ENCODE measurements at regions not wholly inside any gene's neighbourhood (a gene's known extent, or its start where the extent isn't known, plus 50 kb on each side); places are given as distances from the start of the nearest gene placed in this dataset.

GRCh38 chr1:42096554-42096953, 56.7 kb upstream of the GUCA2B start:
- no peak overlapping the region for H3K4me3 ChIP-seq (ENCODE audit: insufficient read depth, low read depth, low read length, poor library complexity, severe bottlenecking)
- DNase-seq = no peak
- no peaks in the 10 kb centered on the region for H3K36me3 ChIP-seq (ENCODE audit: control insufficient read depth, insufficient read depth, low read length)
- H3K27me3 ChIP-seq (replicated peaks; ENCODE audit: control insufficient read depth, insufficient read depth, low read length, poor library complexity, severe bottlenecking) = no peaks in the 10 kb centered on the region
- no peaks in the 10 kb centered on the region for H3K9me3 ChIP-seq (ENCODE audit: control insufficient read depth, low read length)
- no peaks in the 10 kb centered on the region for H3K4me1 ChIP-seq (ENCODE audit: control insufficient read depth, insufficient read depth, low read length, poor library complexity, severe bottlenecking)
- no peak overlapping the region for H3K27ac ChIP-seq (ENCODE audit: insufficient read depth, low read length, poor library complexity, severe bottlenecking)

DNA sequence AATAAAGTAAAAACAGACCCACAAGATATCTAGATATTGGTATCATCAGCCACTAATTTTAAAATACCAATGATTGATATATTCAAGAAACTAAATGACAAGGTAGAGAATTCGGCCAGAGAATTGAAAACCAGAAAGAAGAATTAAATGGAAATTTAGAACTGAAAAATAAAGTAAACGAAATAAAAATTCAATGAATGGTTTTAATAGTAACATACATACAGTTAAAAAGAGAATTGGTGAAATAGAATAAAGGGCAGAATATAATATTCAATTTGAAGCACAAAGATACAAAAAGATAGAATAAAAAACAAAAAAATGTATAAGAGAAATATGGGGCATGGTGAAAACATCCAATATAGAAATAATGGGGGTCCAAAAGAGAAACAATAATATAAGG, 64.0 kb upstream of the GUCA2B start:
- H3K9me3 ChIP-seq (ENCODE audit: control insufficient read depth, low read length) = peaks cover 6% of the 10 kb centered on the region
- DNase-seq = no peak
- no peaks in the 10 kb centered on the region for H3K36me3 ChIP-seq (ENCODE audit: control insufficient read depth, insufficient read depth, low read length)
- peaks cover 7% of the 10 kb centered on the region for H3K27me3 ChIP-seq (replicated peaks; ENCODE audit: control insufficient read depth, insufficient read depth, low read length, poor library complexity, severe bottlenecking)
- no peaks in the 10 kb centered on the region for H3K4me1 ChIP-seq (ENCODE audit: control insufficient read depth, insufficient read depth, low read length, poor library complexity, severe bottlenecking)
- no peak overlapping the region for H3K4me3 ChIP-seq (ENCODE audit: insufficient read depth, low read depth, low read length, poor library complexity, severe bottlenecking)
- no peak overlapping the region for H3K27ac ChIP-seq (ENCODE audit: insufficient read depth, low read length, poor library complexity, severe bottlenecking)

DNA sequence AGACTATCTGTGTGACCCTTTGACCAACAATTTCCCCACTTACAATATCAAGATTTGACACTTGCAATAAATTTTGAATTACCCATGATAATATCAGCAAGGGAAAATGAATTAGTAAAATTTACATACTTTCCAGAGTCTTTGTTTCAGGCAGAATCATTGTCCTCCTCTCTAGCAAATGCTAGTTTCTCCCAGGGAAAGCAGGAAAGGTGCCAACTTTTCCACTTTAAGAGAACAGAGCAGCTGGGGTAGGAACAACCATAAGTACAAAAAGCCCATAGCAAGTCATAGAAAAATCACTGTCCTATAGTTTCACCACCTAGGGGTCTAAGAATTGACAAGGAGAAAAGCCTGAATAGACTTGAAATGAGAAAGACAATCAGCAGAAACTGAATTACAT, 67.1 kb upstream of the GUCA2B start:
- DNase-seq = no peak
- Histone ChIP-seq H3K4me3 (ENCODE audit: insufficient read depth, low read depth, low read length, poor library complexity, severe bottlenecking) (no peak overlapping the region), H3K27ac (ENCODE audit: insufficient read depth, low read length, poor library complexity, severe bottlenecking) (no peak overlapping the region), H3K36me3 (ENCODE audit: control insufficient read depth, insufficient read depth, low read length) (no peaks in the 10 kb centered on the region), H3K9me3 (ENCODE audit: control insufficient read depth, low read length) (peaks cover 6% of the 10 kb centered on the region), H3K27me3 (replicated peaks; ENCODE audit: control insufficient read depth, insufficient read depth, low read length, poor library complexity, severe bottlenecking) (peaks cover 7% of the 10 kb centered on the region), H3K4me1 (ENCODE audit: control insufficient read depth, insufficient read depth, low read length, poor library complexity, severe bottlenecking) (no peaks in the 10 kb centered on the region)

DNA sequence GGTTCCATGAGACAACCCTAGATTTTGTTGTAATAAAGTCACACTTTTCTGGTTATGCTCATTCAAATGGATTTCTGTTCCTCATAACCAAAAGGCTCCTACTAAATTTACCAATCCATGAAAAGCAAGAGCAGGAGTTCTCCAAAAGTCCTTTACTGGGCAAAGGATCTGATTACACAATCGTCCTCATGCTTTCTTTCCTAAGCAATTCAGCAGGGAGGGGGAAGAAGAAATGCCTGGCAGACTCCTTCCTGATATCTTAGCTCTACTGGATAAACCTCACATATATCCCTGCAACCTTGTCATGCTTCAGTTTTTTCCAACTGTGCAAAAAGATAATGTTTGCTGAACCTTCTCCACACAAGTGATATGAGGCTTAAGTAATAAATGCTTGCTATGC, 67.6 kb upstream of the GUCA2B start:
- Histone ChIP-seq H3K27me3 (replicated peaks; ENCODE audit: control insufficient read depth, insufficient read depth, low read length, poor library complexity, severe bottlenecking) (peaks cover 5% of the 10 kb centered on the region), H3K9me3 (ENCODE audit: control insufficient read depth, low read length) (peaks cover 6% of the 10 kb centered on the region), H3K4me1 (ENCODE audit: control insufficient read depth, insufficient read depth, low read length, poor library complexity, severe bottlenecking) (no peaks in the 10 kb centered on the region), H3K27ac (ENCODE audit: insufficient read depth, low read length, poor library complexity, severe bottlenecking) (no peak overlapping the region), H3K4me3 (ENCODE audit: insufficient read depth, low read depth, low read length, poor library complexity, severe bottlenecking) (no peak overlapping the region), H3K36me3 (ENCODE audit: control insufficient read depth, insufficient read depth, low read length) (no peaks in the 10 kb centered on the region)
- DNase-seq = no peak

- Histone ChIP-seq H3K36me3 (ENCODE audit: control insufficient read depth, insufficient read depth, low read length) (no peaks in the 10 kb centered on the region), H3K4me3 (ENCODE audit: insufficient read depth, low read depth, low read length, poor library complexity, severe bottlenecking) (no peak overlapping the region), H3K4me1 (ENCODE audit: control insufficient read depth, insufficient read depth, low read length, poor library complexity, severe bottlenecking) (no peaks in the 10 kb centered on the region), H3K9me3 (ENCODE audit: control insufficient read depth, low read length) (no peaks in the 10 kb centered on the region), H3K27me3 (replicated peaks; ENCODE audit: control insufficient read depth, insufficient read depth, low read length, poor library complexity, severe bottlenecking) (peaks cover 4% of the 10 kb centered on the region), H3K27ac (ENCODE audit: insufficient read depth, low read length, poor library complexity, severe bottlenecking) (no peak overlapping the region)
- no peak for DNase-seq
Observed at GRCh38 chr1:42081475-42081874, 71.7 kb upstream of the GUCA2B start.

GRCh38 chr1:42075179-42075578, 78.0 kb upstream of the GUCA2B start:
- no peaks in the 10 kb centered on the region for H3K9me3 ChIP-seq (ENCODE audit: control insufficient read depth, low read length)
- no peak overlapping the region for H3K27ac ChIP-seq (ENCODE audit: insufficient read depth, low read length, poor library complexity, severe bottlenecking)
- no peaks in the 10 kb centered on the region for H3K36me3 ChIP-seq (ENCODE audit: control insufficient read depth, insufficient read depth, low read length)
- no peak overlapping the region for H3K4me3 ChIP-seq (ENCODE audit: insufficient read depth, low read depth, low read length, poor library complexity, severe bottlenecking)
- DNase-seq = no peak
- H3K4me1 ChIP-seq (ENCODE audit: control insufficient read depth, insufficient read depth, low read length, poor library complexity, severe bottlenecking) = no peaks in the 10 kb centered on the region
- no peaks in the 10 kb centered on the region for H3K27me3 ChIP-seq (replicated peaks; ENCODE audit: control insufficient read depth, insufficient read depth, low read length, poor library complexity, severe bottlenecking)

DNA sequence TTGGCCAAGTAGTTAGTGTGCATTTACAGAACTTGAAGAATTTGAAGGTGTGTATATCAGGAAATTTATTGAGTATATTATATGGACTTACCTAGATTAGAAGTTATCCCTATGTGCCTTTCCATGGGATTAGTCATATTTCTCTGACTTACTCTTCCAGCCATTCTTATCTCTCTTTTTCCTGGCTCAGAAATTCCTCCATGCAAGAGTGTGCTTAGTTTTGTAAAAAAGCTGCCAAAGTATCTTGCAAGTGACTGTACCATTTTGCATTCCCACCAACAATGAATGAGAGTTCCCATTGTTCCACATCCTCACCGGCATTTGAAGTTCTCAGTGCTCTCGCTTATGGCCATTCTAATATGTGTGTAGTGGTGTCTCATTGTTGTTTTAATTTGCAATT, 82.2 kb upstream of the GUCA2B start:
- Histone ChIP-seq H3K4me1 (ENCODE audit: control insufficient read depth, insufficient read depth, low read length, poor library complexity, severe bottlenecking) (no peaks in the 10 kb centered on the region), H3K27ac (ENCODE audit: insufficient read depth, low read length, poor library complexity, severe bottlenecking) (no peak overlapping the region), H3K36me3 (ENCODE audit: control insufficient read depth, insufficient read depth, low read length) (no peaks in the 10 kb centered on the region), H3K4me3 (ENCODE audit: insufficient read depth, low read depth, low read length, poor library complexity, severe bottlenecking) (no peak overlapping the region), H3K27me3 (replicated peaks; ENCODE audit: control insufficient read depth, insufficient read depth, low read length, poor library complexity, severe bottlenecking) (no peaks in the 10 kb centered on the region), H3K9me3 (ENCODE audit: control insufficient read depth, low read length) (no peaks in the 10 kb centered on the region)
- no peak for DNase-seq

DNA sequence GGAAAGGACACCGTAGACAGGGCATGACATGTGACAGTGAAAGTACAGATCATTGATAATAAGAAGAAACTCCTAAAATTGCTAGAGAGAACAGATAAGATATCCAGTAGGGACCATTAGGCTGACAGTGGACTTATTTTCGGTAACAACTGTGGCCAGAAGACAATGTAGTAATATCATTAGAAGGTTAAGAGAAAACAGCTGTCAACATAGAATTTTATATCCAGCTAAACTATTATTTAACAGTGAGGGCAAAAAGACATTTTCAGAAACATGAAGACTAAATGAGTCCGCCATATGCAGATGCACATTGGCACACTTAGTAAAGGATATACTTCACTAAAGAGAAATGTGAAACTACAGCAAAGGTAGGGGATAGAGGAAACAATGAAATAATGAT, 95.4 kb upstream of the GUCA2B start:
- no peaks in the 10 kb centered on the region for H3K27me3 ChIP-seq (replicated peaks; ENCODE audit: control insufficient read depth, insufficient read depth, low read length, poor library complexity, severe bottlenecking)
- H3K36me3 ChIP-seq (ENCODE audit: control insufficient read depth, insufficient read depth, low read length) = no peaks in the 10 kb centered on the region
- H3K4me1 ChIP-seq (ENCODE audit: control insufficient read depth, insufficient read depth, low read length, poor library complexity, severe bottlenecking) = no peaks in the 10 kb centered on the region
- no peak overlapping the region for H3K27ac ChIP-seq (ENCODE audit: insufficient read depth, low read length, poor library complexity, severe bottlenecking)
- H3K9me3 ChIP-seq (ENCODE audit: control insufficient read depth, low read length) = no peaks in the 10 kb centered on the region
- DNase-seq = no peak
- no peak overlapping the region for H3K4me3 ChIP-seq (ENCODE audit: insufficient read depth, low read depth, low read length, poor library complexity, severe bottlenecking)

GRCh38 chr1:42056460-42056859, 96.8 kb upstream of the GUCA2B start:
- Histone ChIP-seq H3K27ac (ENCODE audit: insufficient read depth, low read length, poor library complexity, severe bottlenecking) (no peak overlapping the region), H3K27me3 (replicated peaks; ENCODE audit: control insufficient read depth, insufficient read depth, low read length, poor library complexity, severe bottlenecking) (no peaks in the 10 kb centered on the region), H3K9me3 (ENCODE audit: control insufficient read depth, low read length) (no peaks in the 10 kb centered on the region), H3K36me3 (ENCODE audit: control insufficient read depth, insufficient read depth, low read length) (no peaks in the 10 kb centered on the region), H3K4me1 (ENCODE audit: control insufficient read depth, insufficient read depth, low read length, poor library complexity, severe bottlenecking) (no peaks in the 10 kb centered on the region), H3K4me3 (ENCODE audit: insufficient read depth, low read depth, low read length, poor library complexity, severe bottlenecking) (no peak overlapping the region)
- DNase-seq = no peak

- Histone ChIP-seq H3K4me1 (ENCODE audit: control insufficient read depth, insufficient read depth, low read length, poor library complexity, severe bottlenecking) (no peaks in the 10 kb centered on the region), H3K9me3 (ENCODE audit: control insufficient read depth, low read length) (no peaks in the 10 kb centered on the region), H3K4me3 (ENCODE audit: insufficient read depth, low read depth, low read length, poor library complexity, severe bottlenecking) (no peak overlapping the region), H3K27me3 (replicated peaks; ENCODE audit: control insufficient read depth, insufficient read depth, low read length, poor library complexity, severe bottlenecking) (peaks cover 5% of the 10 kb centered on the region), H3K36me3 (ENCODE audit: control insufficient read depth, insufficient read depth, low read length) (no peaks in the 10 kb centered on the region), H3K27ac (ENCODE audit: insufficient read depth, low read length, poor library complexity, severe bottlenecking) (no peak overlapping the region)
- DNase-seq = no peak
Observed at GRCh38 chr1:42055061-42055460, 98.1 kb upstream of the GUCA2B start.
